Thymus (tissue), 11 donors: ENCODE measurements at regions not wholly inside any gene's neighbourhood (a gene's known extent, or its start where the extent isn't known, plus 50 kb on each side); places are given as distances from the start of the nearest gene placed in this dataset.
"Not testable (repeated sequence)": the region's sequence is repeated elsewhere in the genome, so short reads cannot be mapped to it uniquely, and the experiment has no call there.

Experiments
- DNase-seq, 9 donors: peaks; one replicate each; pipeline ENCODE4 v3.0.0-alpha.2; 2013; ENCODE audit warnings: low spot score in 9 of 9, low read depth in 6 of 9, missing footprints in 1 of 9
- H3K27ac ChIP-seq, 2 donors: one replicate each; pipeline ENCODE4 v1.5.1; 2013; ENCODE audit warnings: control low read depth in 1 of 2, low read depth in 1 of 2, low read length in 1 of 2, mild to moderate bottlenecking in 1 of 2, moderate library complexity in 1 of 2
- H3K27me3 ChIP-seq, 2 donors: one replicate each; pipeline ENCODE4 v1.5.1; 2013; ENCODE audit warnings: low read length in 1 of 2; ENCODE audit not compliant: control insufficient read depth in 2 of 2, insufficient read depth in 1 of 2
- H3K36me3 ChIP-seq, 2 donors: one replicate each; pipeline ENCODE4 v1.5.1; 2013; ENCODE audit warnings: low read length in 1 of 2, mild to moderate bottlenecking in 1 of 2, moderate library complexity in 1 of 2; ENCODE audit not compliant: control insufficient read depth in 2 of 2, insufficient read depth in 2 of 2
- H3K4me1 ChIP-seq, 2 donors: one replicate each; pipeline ENCODE4 v1.5.1; 2013; ENCODE audit warnings: low read length in 2 of 2; ENCODE audit not compliant: control insufficient read depth in 2 of 2, insufficient read depth in 2 of 2
- H3K4me3 ChIP-seq, 2 donors: one replicate each; pipeline ENCODE4 v1.5.1; 2013; ENCODE audit warnings: low read length in 2 of 2, control low read depth in 1 of 2, mild to moderate bottlenecking in 1 of 2
- H3K9me3 ChIP-seq, 2 donors: one replicate each; pipeline ENCODE4 v1.5.1; 2013; ENCODE audit warnings: low read length in 1 of 2, mild to moderate bottlenecking in 1 of 2; ENCODE audit not compliant: control insufficient read depth in 2 of 2, insufficient read depth in 1 of 2
- WGBS: extraction: QIAGEN DNeasy Blood & Tissue Kit; methylation state at CpG from one replicate; pipeline ENCODE4 v1.1.7; 2013; 5-methylcytosine and 5-hydroxymethylcytosine counted together
- donor health status: healthy.

- Histone ChIP-seq H3K4me3 (no peak overlapping the region), H3K36me3 (no peaks in the 10 kb centered on the region), H3K27me3 (no peaks in the 10 kb centered on the region), H3K4me1 (no peaks in the 10 kb centered on the region), H3K27ac (no peak overlapping the region), H3K9me3 (peaks cover 0 to 4% of the 10 kb centered on the region in 2 donors)
- DNase-seq, result no peak
- WGBS, result 76% methylated on average over 23 of the region's 23 CpGs
Observed at GRCh38 chr20:5464901-5465603, 145.8 kb downstream of the GPCPD1 start.

- no peak for DNase-seq
- WGBS, result 90% methylated on average over 8 of the region's 8 CpGs
- peaks cover 0 to 4% of the 10 kb centered on the region in 2 donors for H3K9me3 ChIP-seq
- no peaks in the 10 kb centered on the region for H3K27me3 ChIP-seq
- no peak overlapping the region for H3K4me3 ChIP-seq
- no peaks in the 10 kb centered on the region for H3K4me1 ChIP-seq
- no peaks in the 10 kb centered on the region for H3K36me3 ChIP-seq
- H3K27ac ChIP-seq, result no peak overlapping the region
Observed at GRCh38 chr20:5463007-5463686, 146.4 kb upstream of the PROKR2 start.

GRCh38 chr20:5453745-5454144 lies 137.0 kb upstream of the PROKR2 start:
- 47% methylated on average over 7 of the region's 7 CpGs for WGBS
- H3K36me3 ChIP-seq, H3K9me3 ChIP-seq, DNase-seq, H3K27me3 ChIP-seq, H3K27ac ChIP-seq, H3K4me1 ChIP-seq, H3K4me3 ChIP-seq: not testable (repeated sequence)

DNA sequence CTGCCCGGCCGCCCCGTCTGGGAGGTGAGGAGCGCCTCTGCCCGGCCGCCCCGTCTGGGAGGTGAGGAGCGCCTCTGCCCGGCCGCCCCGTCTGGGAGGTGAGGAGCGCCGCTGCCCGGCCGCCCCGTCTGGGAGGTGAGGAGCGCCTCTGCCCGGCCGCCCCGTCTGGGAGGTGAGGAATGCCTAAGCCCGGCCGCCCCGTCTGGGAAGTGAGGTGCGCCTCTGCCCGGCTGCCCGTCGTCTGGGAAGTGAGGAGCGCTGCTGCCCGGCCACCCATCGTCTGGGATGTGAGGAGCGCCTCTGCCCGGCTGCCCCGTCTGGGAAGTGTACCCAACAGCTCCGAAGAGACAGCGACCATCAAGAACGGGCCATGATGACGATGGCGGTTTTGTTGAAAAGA lies 136.6 kb upstream of the PROKR2 start:
- H3K36me3 ChIP-seq, H3K27me3 ChIP-seq, H3K27ac ChIP-seq, H3K4me1 ChIP-seq, H3K4me3 ChIP-seq, DNase-seq, H3K9me3 ChIP-seq: not testable (repeated sequence)
- WGBS, result 97% methylated on average over 38 of the region's 38 CpGs

DNA sequence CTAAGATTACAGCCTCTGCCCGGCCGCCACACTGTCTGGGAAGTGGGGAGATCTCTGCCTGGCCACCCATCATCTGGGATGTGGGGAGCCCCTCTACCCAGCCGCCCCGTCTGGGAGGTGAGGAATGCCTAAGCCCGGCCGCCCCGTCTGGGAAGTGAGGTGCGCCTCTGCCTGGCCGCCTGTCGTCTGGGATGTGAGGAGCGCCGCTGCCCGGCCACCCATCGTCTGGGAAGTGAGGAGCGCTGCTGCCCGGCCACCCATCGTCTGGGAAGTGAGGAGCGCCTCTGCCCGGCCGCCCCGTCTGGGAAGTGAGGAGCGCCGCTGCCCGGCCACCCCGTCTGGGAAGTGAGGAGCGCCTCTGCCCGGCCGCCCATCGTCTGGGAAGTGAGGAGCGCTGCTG lies 135.9 kb upstream of the PROKR2 start:
- not testable (repeated sequence) for H3K36me3 ChIP-seq, H3K27ac ChIP-seq, H3K4me3 ChIP-seq, H3K9me3 ChIP-seq, H3K27me3 ChIP-seq, H3K4me1 ChIP-seq, DNase-seq
- over 99% methylated on average over 29 of the region's 30 CpGs for WGBS

- H3K4me1 ChIP-seq, H3K9me3 ChIP-seq, DNase-seq, H3K36me3 ChIP-seq, H3K27me3 ChIP-seq, H3K4me3 ChIP-seq, H3K27ac ChIP-seq: not testable (repeated sequence)
- 96% methylated on average over 26 of the region's 26 CpGs for WGBS
Observed at GRCh38 chr20:5452286-5452685, 135.5 kb upstream of the PROKR2 start.

GRCh38 chr20:5451643-5452210 lies 135.0 kb upstream of the PROKR2 start:
- WGBS, result 91% methylated on average over 2 of the region's 2 CpGs

GRCh38 chr20:5448449-5449118 lies 131.8 kb upstream of the PROKR2 start:
- H3K4me1 ChIP-seq, result no peaks in the 10 kb centered on the region
- no peak overlapping the region for H3K27ac ChIP-seq
- no peaks in the 10 kb centered on the region for H3K9me3 ChIP-seq
- H3K27me3 ChIP-seq, result peaks cover 0 to 6% of the 10 kb centered on the region in 2 donors
- WGBS, result 18% methylated on average over 10 of the region's 10 CpGs
- peak in 7 of 9 donors; percentile 4 to 45 (median 28) for DNase-seq
- H3K4me3 ChIP-seq, result no peak overlapping the region
- no peaks in the 10 kb centered on the region for H3K36me3 ChIP-seq

More at GRCh38 chr20:5451643-5452210, 135.0 kb upstream of the PROKR2 start:
- Histone ChIP-seq H3K36me3 (no peaks in the 10 kb centered on the region), H3K27me3 (peaks cover 0 to 6% of the 10 kb centered on the region in 2 donors), H3K4me1 (no peaks in the 10 kb centered on the region), H3K9me3 (no peaks in the 10 kb centered on the region), H3K4me3 (no peak overlapping the region), H3K27ac (no peak overlapping the region)
- DNase-seq, result no peak

DNA sequence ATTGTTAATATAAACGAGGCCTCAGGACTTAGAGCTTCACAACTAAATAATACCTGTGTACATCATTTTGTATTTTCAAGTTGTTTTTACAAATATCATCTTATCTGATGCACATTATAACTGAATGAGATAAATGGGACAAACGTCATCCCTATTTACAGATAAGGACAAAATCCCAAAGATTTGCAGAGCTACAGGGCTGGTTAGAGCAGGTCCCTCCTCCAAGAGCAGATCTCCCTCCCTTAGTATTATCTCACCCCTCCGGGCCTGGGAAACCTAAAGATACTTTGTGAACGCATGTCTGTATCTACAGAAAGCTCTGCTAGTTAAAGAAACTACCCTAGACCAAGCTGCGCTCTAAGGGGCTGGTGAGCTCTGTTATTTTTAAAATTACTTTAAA lies 130.4 kb upstream of the PROKR2 start:
- DNase-seq, result no peak
- WGBS, result 90% methylated on average over 5 of the region's 5 CpGs
- no peaks in the 10 kb centered on the region for H3K36me3 ChIP-seq
- no peak overlapping the region for H3K4me3 ChIP-seq
- peaks cover 0 to 6% of the 10 kb centered on the region in 2 donors for H3K27me3 ChIP-seq
- H3K9me3 ChIP-seq, result no peaks in the 10 kb centered on the region
- no peak overlapping the region for H3K27ac ChIP-seq
- no peaks in the 10 kb centered on the region for H3K4me1 ChIP-seq
